Spinal cord (tissue), 9 donors: ENCODE measurements at regions not wholly inside any gene's neighbourhood (a gene's known extent, or its start where the extent isn't known, plus 50 kb on each side); places are given as distances from the start of the nearest gene placed in this dataset.
A peak's percentile ranks its signal among the peaks of the same experiment; 100 is the strongest.

Source experiments
- DNase-seq, 6 donors: peaks; one replicate each; pipeline versions ENCODE4 v3.0.0 to v3.0.0-alpha.2; 2013 to 2015; ENCODE audit warnings: low spot score in 6 of 6, low read depth in 4 of 6
- H3K27ac ChIP-seq: one replicate; pipeline ENCODE4 v1.5.1; 2013; ENCODE audit warnings: low read depth, low read length, control low read depth
- H3K27me3 ChIP-seq: one replicate; pipeline ENCODE4 v1.6.1; 2013; ENCODE audit warnings: low read length; ENCODE audit not compliant: control insufficient read depth, insufficient read depth
- H3K36me3 ChIP-seq: one replicate; pipeline ENCODE4 v1.6.1; 2013; ENCODE audit warnings: low read length; ENCODE audit not compliant: control insufficient read depth, insufficient read depth
- H3K4me1 ChIP-seq: one replicate; pipeline ENCODE4 v1.6.1; 2013; ENCODE audit warnings: low read length; ENCODE audit not compliant: control insufficient read depth, insufficient read depth
- H3K4me3 ChIP-seq: one replicate; pipeline ENCODE4 v1.5.1; 2013; ENCODE audit warnings: low read depth, low read length, control low read depth
- H3K9me3 ChIP-seq: one replicate; pipeline ENCODE4 v1.6.1; 2013; ENCODE audit warnings: low read length; ENCODE audit not compliant: control insufficient read depth, insufficient read depth
- WGBS: methylation state at CpG from one replicate; pipeline ENCODE4 v1.1.5; 2013; ENCODE audit warnings: missing lambda C conversion rate; ENCODE audit not compliant: insufficient coverage; 5-methylcytosine and 5-hydroxymethylcytosine counted together
- donor health status: healthy.

- H3K27ac ChIP-seq, result no peak overlapping the region
- WGBS, result 92% methylated on average over 3 of the region's 4 CpGs
- H3K27me3 ChIP-seq, result no peaks in the 10 kb centered on the region
- no peak overlapping the region for H3K4me3 ChIP-seq
- peaks cover 14% of the 10 kb centered on the region for H3K4me1 ChIP-seq
- no peak for DNase-seq
- H3K36me3 ChIP-seq, result no peaks in the 10 kb centered on the region
- no peaks in the 10 kb centered on the region for H3K9me3 ChIP-seq
Observed at GRCh38 chr19:30854661-30855060, 482.5 kb downstream of the ZNF536 start.

- no CpG with 5 or more reads among the region's 1 CpG for WGBS
- no peaks in the 10 kb centered on the region for H3K9me3 ChIP-seq
- no peak overlapping the region for H3K4me3 ChIP-seq
- DNase-seq, result no peak
- H3K4me1 ChIP-seq, result peaks cover 14% of the 10 kb centered on the region
- no peaks in the 10 kb centered on the region for H3K27me3 ChIP-seq
- H3K36me3 ChIP-seq, result no peaks in the 10 kb centered on the region
- H3K27ac ChIP-seq, result no peak overlapping the region
Observed at GRCh38 chr19:30854207-30854606, 482.0 kb downstream of the ZNF536 start.

- Histone ChIP-seq H3K27ac (no peak overlapping the region), H3K4me1 (peaks cover 22% of the 10 kb centered on the region), H3K9me3 (no peaks in the 10 kb centered on the region), H3K36me3 (no peaks in the 10 kb centered on the region), H3K27me3 (no peaks in the 10 kb centered on the region), H3K4me3 (no peak overlapping the region)
- no peak for DNase-seq
- 100% methylated on average over 3 of the region's 3 CpGs for whole genome bisulfite sequencing
Observed at GRCh38 chr19:30853036-30853435, 480.9 kb downstream of the ZNF536 start.

GRCh38 chr19:30852168-30852567, 480.0 kb downstream of the ZNF536 start:
- Histone ChIP-seq H3K36me3 (no peaks in the 10 kb centered on the region), H3K27ac (no peak overlapping the region), H3K27me3 (no peaks in the 10 kb centered on the region), H3K4me1 (peaks cover 26% of the 10 kb centered on the region), H3K4me3 (no peak overlapping the region), H3K9me3 (no peaks in the 10 kb centered on the region)
- 92% methylated on average over 9 of the region's 10 CpGs for WGBS
- DNase-seq, result no peak

GRCh38 chr19:30851646-30852045, 479.5 kb downstream of the ZNF536 start:
- 86% methylated on average over 1 of the region's 2 CpGs for WGBS
- H3K4me1 ChIP-seq, result peaks cover 26% of the 10 kb centered on the region

GRCh38 chr19:30848636-30849425, 476.6 kb downstream of the ZNF536 start:
- H3K4me1 ChIP-seq, result peaks cover 20% of the 10 kb centered on the region
- 94% methylated on average over 2 of the region's 9 CpGs for WGBS
- H3K27ac ChIP-seq, result no peak overlapping the region
- H3K4me3 ChIP-seq, result no peak overlapping the region
- no peaks in the 10 kb centered on the region for H3K36me3 ChIP-seq
- H3K9me3 ChIP-seq, result no peaks in the 10 kb centered on the region
- H3K27me3 ChIP-seq, result no peaks in the 10 kb centered on the region
- peak in 2 of 6 donors; percentile 68 to 88 for DNase-seq

More at GRCh38 chr19:30851646-30852045, 479.5 kb downstream of the ZNF536 start:
- no peak for DNase-seq
- no peaks in the 10 kb centered on the region for H3K9me3 ChIP-seq
- H3K27ac ChIP-seq, result no peak overlapping the region
- H3K4me3 ChIP-seq, result no peak overlapping the region
- H3K36me3 ChIP-seq, result no peaks in the 10 kb centered on the region
- no peaks in the 10 kb centered on the region for H3K27me3 ChIP-seq

- Histone ChIP-seq H3K4me1 (peaks cover 21% of the 10 kb centered on the region), H3K27me3 (no peaks in the 10 kb centered on the region), H3K36me3 (no peaks in the 10 kb centered on the region), H3K9me3 (no peaks in the 10 kb centered on the region), H3K4me3 (no peak overlapping the region), H3K27ac (no peak overlapping the region)
- no peak for DNase-seq
- WGBS, result over 99% methylated on average over 10 of the region's 13 CpGs
Observed at GRCh38 chr19:30846102-30846501, 473.9 kb downstream of the ZNF536 start.

GRCh38 chr19:30842926-30843325, 470.7 kb downstream of the ZNF536 start:
- no peak overlapping the region for H3K27ac ChIP-seq
- no peaks in the 10 kb centered on the region for H3K27me3 ChIP-seq
- H3K9me3 ChIP-seq, result no peaks in the 10 kb centered on the region
- WGBS, result 90% methylated on average over 6 of the region's 8 CpGs
- DNase-seq, result peak in 1 of 6 donors; percentile 9
- no peaks in the 10 kb centered on the region for H3K36me3 ChIP-seq
- H3K4me3 ChIP-seq, result no peak overlapping the region
- H3K4me1 ChIP-seq, result peaks cover 7% of the 10 kb centered on the region

- DNase-seq, result no peak
- H3K4me3 ChIP-seq, result no peak overlapping the region
- H3K9me3 ChIP-seq, result no peaks in the 10 kb centered on the region
- no peaks in the 10 kb centered on the region for H3K36me3 ChIP-seq
- H3K27ac ChIP-seq, result no peak overlapping the region
- H3K4me1 ChIP-seq, result peaks cover 5% of the 10 kb centered on the region
- 97% methylated on average over 4 of the region's 5 CpGs for WGBS
- no peaks in the 10 kb centered on the region for H3K27me3 ChIP-seq
Observed at GRCh38 chr19:30841934-30842333, 469.8 kb downstream of the ZNF536 start.

- WGBS, result 75% methylated on average over 2 of the region's 5 CpGs
- DNase-seq, result no peak
- Histone ChIP-seq H3K27me3 (no peaks in the 10 kb centered on the region), H3K4me3 (no peak overlapping the region), H3K9me3 (peaks cover 2% of the 10 kb centered on the region), H3K27ac (no peak overlapping the region), H3K4me1 (no peaks in the 10 kb centered on the region), H3K36me3 (no peaks in the 10 kb centered on the region)
Observed at GRCh38 chr19:30830875-30831274, 458.7 kb downstream of the ZNF536 start.
